Neural cell (in vitro differentiated cells): ENCODE measurements at regions not wholly inside any gene's neighbourhood (a gene's known extent, or its start where the extent isn't known, plus 50 kb on each side); places are given as distances from the start of the nearest gene placed in this dataset.

ENCODE experiments used
- H2AFZ ChIP-seq: fragments of 200-600, 300-800 bp; sonication (generic), shearing (Covaris generic); 2 replicates; pipeline ENCODE4 v1.6.0; 2014; ENCODE audit warnings: low read depth, mild to moderate bottlenecking, antibody characterized with exemption, low read length, moderate library complexity
- H3F3A ChIP-seq: fragments of 200-600 bp; shearing (Covaris generic); 2 replicates; pipeline ENCODE4 v1.6.1; 2016; ENCODE audit warnings: mild to moderate bottlenecking, moderate library complexity, mixed read lengths, antibody characterized with exemption, low read length; ENCODE audit not compliant: insufficient read depth, poor library complexity, severe bottlenecking
- H3K27ac ChIP-seq: fragments of 200-600, 300-800 bp; sonication (generic), shearing (Covaris generic); 2 replicates; pipeline ENCODE4 v1.5.1; 2014; ENCODE audit warnings: mild to moderate bottlenecking, low read length, moderate library complexity
- H3K27me3 ChIP-seq: fragments of 300-800, 200-600 bp; sonication (generic), shearing (Covaris generic); 2 replicates; pipeline ENCODE4 v1.6.0; 2014; ENCODE audit warnings: mild to moderate bottlenecking, low read depth, low read length, moderate library complexity; ENCODE audit not compliant: insufficient read depth
- H3K36me3 ChIP-seq: fragments of 300-800, 200-600 bp; sonication (generic), shearing (Covaris generic); 2 replicates; pipeline ENCODE4 v1.5.1; 2014; ENCODE audit warnings: mild to moderate bottlenecking, antibody characterized with exemption, low read length, moderate library complexity; ENCODE audit not compliant: insufficient read depth
- H3K4me2 ChIP-seq: fragments of 300-800, 200-600 bp; sonication (generic), shearing (Covaris generic); 2 replicates; pipeline ENCODE4 v1.6.0; 2014; ENCODE audit warnings: mild to moderate bottlenecking, low read length
- H3K4me3 ChIP-seq: fragments of 300-800, 200-600 bp; sonication (generic), shearing (Covaris generic); 2 replicates; pipeline ENCODE4 v1.5.1; 2014; ENCODE audit warnings: mild to moderate bottlenecking, low read length, moderate library complexity
- H3K79me2 ChIP-seq: fragments of 200-600 bp; shearing (Covaris generic); replicated peaks from 2 replicates; pipeline ENCODE4 v1.6.0; 2014; ENCODE audit warnings: mild to moderate bottlenecking, low read length, moderate library complexity; ENCODE audit not compliant: insufficient read depth
- H3K9ac ChIP-seq: fragments of 300-800, 200-600 bp; sonication (generic), shearing (Covaris generic); 2 replicates; pipeline ENCODE4 v1.6.1; 2016; ENCODE audit warnings: mild to moderate bottlenecking, low read length, mixed read lengths
- H3K9me2 ChIP-seq: fragments of 200-600 bp; shearing (Covaris generic); 2 replicates; pipeline ENCODE4 v1.6.1; 2016; ENCODE audit warnings: mild to moderate bottlenecking, low read length, mixed read lengths; ENCODE audit not compliant: insufficient read depth
- H3K9me3 ChIP-seq: fragments of 200-600, 300-800 bp; sonication (generic), shearing (Covaris generic); 2 replicates; pipeline ENCODE4 v1.6.1; 2016; ENCODE audit warnings: mild to moderate bottlenecking, mixed run types, low read length, moderate library complexity, mixed read lengths
- H4K20me1 ChIP-seq: fragments of 200-600 bp; shearing (Covaris generic); 2 replicates; pipeline ENCODE4 v1.6.1; 2016; ENCODE audit warnings: mild to moderate bottlenecking, mixed run types; ENCODE audit not compliant: insufficient read depth
- EP300 ChIP-seq: fragments of 450-650 bp; conservative IDR thresholded peaks from 2 replicates; pipeline ENCODE4 v1.6.1; 2014; ENCODE audit warnings: antibody characterized with exemption, mild to moderate bottlenecking, moderate library complexity; ENCODE audit not compliant: poor library complexity, severe bottlenecking
- EZH2 ChIP-seq: fragments of 200-600, 300-800 bp; shearing (Covaris generic), sonication (generic); IDR thresholded peaks from 2 replicates; pipeline ENCODE4 v1.6.1; 2014; ENCODE audit warnings: antibody characterized with exemption, low read length, borderline replicate concordance, mild to moderate bottlenecking; ENCODE audit not compliant: insufficient read depth, poor library complexity, severe bottlenecking
- MXI1 ChIP-seq: fragments of 450-650 bp; conservative IDR thresholded peaks from 2 replicates; pipeline ENCODE4 v1.6.1; 2014; ENCODE audit warnings: antibody characterized with exemption, mild to moderate bottlenecking; ENCODE audit not compliant: poor library complexity, severe bottlenecking
- POLR2AphosphoS5 ChIP-seq: IDR thresholded peaks from 2 replicates; pipeline ENCODE4 v1.6.1; 2012
- RAD21 ChIP-seq: fragments of 450-650 bp; conservative IDR thresholded peaks from 2 replicates; pipeline ENCODE4 v1.6.1; 2014; ENCODE audit warnings: antibody characterized with exemption, mild to moderate bottlenecking, moderate library complexity
- REST ChIP-seq: IDR thresholded peaks from 2 replicates; pipeline ENCODE4 v1.6.1; 2012; ENCODE audit warnings: borderline replicate concordance
- SMC3 ChIP-seq: fragments of 450-650 bp; conservative IDR thresholded peaks from 2 replicates; pipeline ENCODE4 v1.6.1; 2014; ENCODE audit warnings: antibody characterized with exemption, mild to moderate bottlenecking, moderate library complexity; ENCODE audit not compliant: poor library complexity
- TAF1 ChIP-seq: IDR thresholded peaks from 2 replicates; pipeline ENCODE4 v1.6.1; 2012; ENCODE audit warnings: low read depth
- TF ChIP-seq, protein P1 (sequence below): fragments of 450-650 bp; IDR thresholded peaks from 2 replicates; pipeline ENCODE4 v1.5.1; 2014; ENCODE audit warnings: antibody characterized with exemption, mild to moderate bottlenecking, moderate library complexity; ENCODE audit not compliant: poor library complexity, severe bottlenecking

DNA sequence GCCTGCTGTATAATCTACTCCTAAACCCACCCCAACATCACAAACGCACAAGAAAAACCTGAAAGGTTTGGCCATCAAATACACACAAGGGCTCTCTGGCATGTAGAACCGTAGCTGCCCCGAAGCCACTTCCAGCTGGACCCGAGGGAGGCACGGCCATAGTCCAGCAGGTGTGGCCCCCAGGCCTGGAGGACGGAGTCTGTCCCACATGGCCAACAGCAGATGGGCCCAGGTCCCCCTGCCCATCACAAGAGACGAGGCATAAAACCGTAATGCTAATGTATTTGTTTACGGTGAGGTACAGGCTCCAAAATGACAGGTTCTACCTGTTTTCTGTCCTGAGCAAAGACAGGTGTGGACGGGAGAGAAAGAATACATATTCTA, 234.2 kb downstream of the SYK start:
- TF ChIP-seq EP300: no peak
- TF ChIP-seq, protein P1, sequence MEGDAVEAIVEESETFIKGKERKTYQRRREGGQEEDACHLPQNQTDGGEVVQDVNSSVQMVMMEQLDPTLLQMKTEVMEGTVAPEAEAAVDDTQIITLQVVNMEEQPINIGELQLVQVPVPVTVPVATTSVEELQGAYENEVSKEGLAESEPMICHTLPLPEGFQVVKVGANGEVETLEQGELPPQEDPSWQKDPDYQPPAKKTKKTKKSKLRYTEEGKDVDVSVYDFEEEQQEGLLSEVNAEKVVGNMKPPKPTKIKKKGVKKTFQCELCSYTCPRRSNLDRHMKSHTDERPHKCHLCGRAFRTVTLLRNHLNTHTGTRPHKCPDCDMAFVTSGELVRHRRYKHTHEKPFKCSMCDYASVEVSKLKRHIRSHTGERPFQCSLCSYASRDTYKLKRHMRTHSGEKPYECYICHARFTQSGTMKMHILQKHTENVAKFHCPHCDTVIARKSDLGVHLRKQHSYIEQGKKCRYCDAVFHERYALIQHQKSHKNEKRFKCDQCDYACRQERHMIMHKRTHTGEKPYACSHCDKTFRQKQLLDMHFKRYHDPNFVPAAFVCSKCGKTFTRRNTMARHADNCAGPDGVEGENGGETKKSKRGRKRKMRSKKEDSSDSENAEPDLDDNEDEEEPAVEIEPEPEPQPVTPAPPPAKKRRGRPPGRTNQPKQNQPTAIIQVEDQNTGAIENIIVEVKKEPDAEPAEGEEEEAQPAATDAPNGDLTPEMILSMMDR: no peak
- no peak for TF ChIP-seq EZH2
- no peak for TF ChIP-seq SMC3
- TF ChIP-seq REST: no peak
- no peak for TF ChIP-seq TAF1
- TF ChIP-seq RAD21: no peak
- no peak for TF ChIP-seq POLR2AphosphoS5
- no peak for TF ChIP-seq MXI1

DNA sequence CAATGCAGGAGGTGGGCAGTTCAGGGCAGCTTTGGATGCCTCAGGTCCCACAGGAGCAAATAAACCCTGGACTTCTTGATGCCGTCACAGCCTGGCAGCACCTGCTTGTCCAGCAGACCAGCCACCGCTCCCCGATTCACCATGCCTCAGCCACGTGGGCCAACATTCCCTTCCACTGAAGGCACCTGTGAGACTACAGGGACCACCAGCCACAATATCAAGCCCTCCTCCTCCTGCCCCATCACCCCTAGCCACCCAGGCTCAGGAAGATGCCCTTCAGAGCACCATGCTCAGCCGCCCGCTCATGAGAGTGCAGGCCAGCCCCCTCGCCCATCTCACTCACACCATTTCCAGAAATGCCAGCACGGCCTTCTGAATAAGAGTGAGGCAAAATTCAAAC, 234.7 kb downstream of the SYK start:
- H3K79me2 ChIP-seq: no peaks in the 10 kb centered on the region
- H3K9me2 ChIP-seq: no peaks in the 10 kb centered on the region
- no peak overlapping the region for H2AFZ ChIP-seq
- no peaks in the 10 kb centered on the region for H3K36me3 ChIP-seq
- TF ChIP-seq TAF1 (no peak), RAD21 (no peak), EP300 (no peak), SMC3 (no peak), POLR2AphosphoS5 (no peak), EZH2 (no peak), REST (no peak), MXI1 (no peak)
- TF ChIP-seq, protein P1: no peak
- no peaks in the 10 kb centered on the region for H3K9me3 ChIP-seq
- H3K9ac ChIP-seq: no peak overlapping the region
- no peaks in the 10 kb centered on the region for H4K20me1 ChIP-seq
- no peak overlapping the region for H3K27ac ChIP-seq
- H3K4me2 ChIP-seq: no peak overlapping the region
- no peaks in the 10 kb centered on the region for H3F3A ChIP-seq
- no peaks in the 10 kb centered on the region for H3K27me3 ChIP-seq
- H3K4me3 ChIP-seq: no peak overlapping the region

More for the DNA sequence above, 234.2 kb downstream of the SYK start:
- Histone ChIP-seq H3K9ac (no peak overlapping the region), H2AFZ (no peak overlapping the region), H3K9me2 (no peaks in the 10 kb centered on the region), H3K4me2 (no peak overlapping the region), H3K79me2 (no peaks in the 10 kb centered on the region), H3K27ac (no peak overlapping the region), H3K9me3 (no peaks in the 10 kb centered on the region), H3K36me3 (no peaks in the 10 kb centered on the region), H3K4me3 (no peak overlapping the region), H3K27me3 (no peaks in the 10 kb centered on the region), H4K20me1 (no peaks in the 10 kb centered on the region), H3F3A (no peaks in the 10 kb centered on the region)
